ENCODE measurements at regions not wholly inside any gene's neighbourhood (a gene's known extent, or its start where the extent isn't known, plus 50 kb on each side); places are given as distances from the start of the nearest gene placed in this dataset.
A peak's percentile ranks its signal among the peaks of the same experiment; 100 is the strongest.

GRCh38 chr5:105735704-105736103 is 1935.0 kb downstream of the EFNA5 start:
- Histone ChIP-seq H3K4me3 (no peak overlapping the region), H3K4me1 (no peaks in the 10 kb centered on the region), H3K27me3 (no peaks in the 10 kb centered on the region), H3K36me3 (no peaks in the 10 kb centered on the region), H3K27ac (no peak overlapping the region), H3K9me3 (no peaks in the 10 kb centered on the region)
- TF ChIP-seq POLR2A (IDR thresholded peaks at IDR 0.05) = no peak
- TF ChIP-seq CTCF (IDR thresholded peaks at IDR 0.05) = no peak
- intact Hi-C loops (cut with DNase I) = no loop called here
- no peak for ATAC-seq
- DNase-seq = no peak

- intact Hi-C loops (cut with DNase I) = no loop called here
- Histone ChIP-seq H3K36me3 (no peaks in the 10 kb centered on the region), H3K9me3 (no peaks in the 10 kb centered on the region), H3K27me3 (no peaks in the 10 kb centered on the region), H3K27ac (no peak overlapping the region), H3K4me3 (no peak overlapping the region), H3K4me1 (no peaks in the 10 kb centered on the region)
- no peak for DNase-seq
- WGBS (ENCODE audit: insufficient coverage, low coverage, low lambda C conversion rate, missing lambda C conversion rate) = 36% methylated on average over 1 of the region's 1 CpG
- TF ChIP-seq POLR2A (IDR thresholded peaks at IDR 0.05) = no peak
- no peak for TF ChIP-seq CTCF (IDR thresholded peaks at IDR 0.05)
- no peak for ATAC-seq
Measured at GRCh38 chr5:105730982-105731381, 1939.8 kb downstream of the EFNA5 start.

GRCh38 chr5:105726093-105726492 is 1944.6 kb downstream of the EFNA5 start:
- H3K36me3 ChIP-seq = no peaks in the 10 kb centered on the region
- no peaks in the 10 kb centered on the region for H3K27me3 ChIP-seq
- TF ChIP-seq POLR2A (IDR thresholded peaks at IDR 0.05) = no peak
- no peak for TF ChIP-seq CTCF (IDR thresholded peaks at IDR 0.05)
- DNase-seq = no peak
- ATAC-seq = peak in 1 of 4 donors; percentile 16
- no peak overlapping the region for H3K4me3 ChIP-seq
- WGBS (ENCODE audit: insufficient coverage, low coverage, low lambda C conversion rate, missing lambda C conversion rate) = 38% methylated on average over 2 of the region's 4 CpGs
- no peaks in the 10 kb centered on the region for H3K9me3 ChIP-seq
- no peaks in the 10 kb centered on the region for H3K4me1 ChIP-seq
- intact Hi-C loops (cut with DNase I) = no loop called here
- no peak overlapping the region for H3K27ac ChIP-seq

- Histone ChIP-seq H3K4me3 (no peak overlapping the region), H3K27me3 (no peaks in the 10 kb centered on the region), H3K4me1 (no peaks in the 10 kb centered on the region), H3K36me3 (no peaks in the 10 kb centered on the region), H3K27ac (no peak overlapping the region), H3K9me3 (no peaks in the 10 kb centered on the region)
- intact Hi-C loops (cut with DNase I) = no loop called here
- TF ChIP-seq CTCF (IDR thresholded peaks at IDR 0.05) (no peak), POLR2A (IDR thresholded peaks at IDR 0.05) (no peak)
- 37% methylated on average over 1 of the region's 1 CpG for WGBS (ENCODE audit: insufficient coverage, low coverage, low lambda C conversion rate, missing lambda C conversion rate)
- ATAC-seq (no peak), DNase-seq (no peak)
Measured at GRCh38 chr5:105708442-105708841, 1962.3 kb downstream of the EFNA5 start.

- no peaks in the 10 kb centered on the region for H3K9me3 ChIP-seq
- H3K27ac ChIP-seq = no peak overlapping the region
- no peak for TF ChIP-seq CTCF (IDR thresholded peaks at IDR 0.05)
- TF ChIP-seq POLR2A (IDR thresholded peaks at IDR 0.05) = no peak
- H3K4me1 ChIP-seq = no peaks in the 10 kb centered on the region
- intact Hi-C loops (cut with DNase I) = no loop called here
- DNase-seq (no peak), ATAC-seq (no peak)
- H3K36me3 ChIP-seq = no peaks in the 10 kb centered on the region
- H3K4me3 ChIP-seq = no peak overlapping the region
- no peaks in the 10 kb centered on the region for H3K27me3 ChIP-seq
Measured at GRCh38 chr5:105702323-105702722, 1968.4 kb downstream of the EFNA5 start.

Measured in right lobe of liver (tissue), 6 donors.